ENCODE measurements at regions not wholly inside any gene's neighbourhood (a gene's known extent, or its start where the extent isn't known, plus 50 kb on each side); places are given as distances from the start of the nearest gene placed in this dataset.

- Mint-ChIP-seq H3K4me3 (no peak overlapping the region), H3K36me3 (no peaks in the 10 kb centered on the region), H3K27ac (no peak overlapping the region), H3K9me3 (peaks cover 0 to 5% (median 2%) of the 10 kb centered on the region in 8 donors), H3K27me3 (no peaks in the 10 kb centered on the region), H3K4me1 (no peaks in the 10 kb centered on the region)
- Histone ChIP-seq H3K27ac (ENCODE audit: low read depth, low read length) (no peak overlapping the region), H3K36me3 (ENCODE audit: insufficient read depth, low read length) (no peaks in the 10 kb centered on the region), H3K9me3 (ENCODE audit: control insufficient read depth in 1 of 2, low read length in 2 of 2) (no peaks in the 10 kb centered on the region), H3K27me3 (ENCODE audit: insufficient read depth, low read length) (no peaks in the 10 kb centered on the region), H3K4me3 (ENCODE audit: low read length in 2 of 2) (no peak overlapping the region), H3K4me1 (ENCODE audit: insufficient read depth, low read length) (no peaks in the 10 kb centered on the region)
- intact Hi-C loops (cut with micrococcal nuclease), result no loop called here
- ChIA-PET POLR2A (ENCODE audit: partially characterized antibody) (no interaction called here), CTCF (ENCODE audit: partially characterized antibody) (no interaction called here)
- no peak for DNase-seq
These were observed 410.5 kb upstream of the MEIS1 start for GRCh38 chr2:66024391-66024790.

GRCh38 chr2:66021296-66021695, 413.6 kb upstream of the MEIS1 start:
- Histone ChIP-seq H3K36me3 (ENCODE audit: insufficient read depth, low read length) (no peaks in the 10 kb centered on the region), H3K9me3 (ENCODE audit: control insufficient read depth in 1 of 2, low read length in 2 of 2) (no peaks in the 10 kb centered on the region), H3K4me3 (ENCODE audit: low read length in 2 of 2) (no peak overlapping the region), H3K27me3 (ENCODE audit: insufficient read depth, low read length) (no peaks in the 10 kb centered on the region), H3K4me1 (ENCODE audit: insufficient read depth, low read length) (no peaks in the 10 kb centered on the region), H3K27ac (ENCODE audit: low read depth, low read length) (no peak overlapping the region)
- ChIA-PET CTCF (ENCODE audit: partially characterized antibody) (no interaction called here), POLR2A (ENCODE audit: partially characterized antibody) (no interaction called here)
- Mint-ChIP-seq H3K9me3 (peaks cover 0 to 4% (median 3%) of the 10 kb centered on the region in 8 donors), H3K27ac (no peak overlapping the region), H3K4me3 (no peak overlapping the region), H3K36me3 (no peaks in the 10 kb centered on the region), H3K27me3 (no peaks in the 10 kb centered on the region), H3K4me1 (no peaks in the 10 kb centered on the region)
- intact Hi-C loops (cut with micrococcal nuclease), result no loop called here
- DNase-seq, result no peak

- Mint-ChIP-seq H3K4me3 (no peak overlapping the region), H3K27me3 (no peaks in the 10 kb centered on the region), H3K27ac (no peak overlapping the region), H3K36me3 (no peaks in the 10 kb centered on the region), H3K4me1 (no peaks in the 10 kb centered on the region), H3K9me3 (peaks cover 0 to 4% (median 3%) of the 10 kb centered on the region in 8 donors)
- no peak for DNase-seq
- Histone ChIP-seq H3K27me3 (ENCODE audit: insufficient read depth, low read length) (no peaks in the 10 kb centered on the region), H3K4me3 (ENCODE audit: low read length in 2 of 2) (no peak overlapping the region), H3K4me1 (ENCODE audit: insufficient read depth, low read length) (no peaks in the 10 kb centered on the region), H3K36me3 (ENCODE audit: insufficient read depth, low read length) (no peaks in the 10 kb centered on the region), H3K9me3 (ENCODE audit: control insufficient read depth in 1 of 2, low read length in 2 of 2) (no peaks in the 10 kb centered on the region), H3K27ac (ENCODE audit: low read depth, low read length) (no peak overlapping the region)
- POLR2A ChIA-PET (ENCODE audit: partially characterized antibody), result no interaction called here
- CTCF ChIA-PET (ENCODE audit: partially characterized antibody), result no interaction called here
- intact Hi-C loops (cut with micrococcal nuclease), result no loop called here
These were observed 417.2 kb upstream of the MEIS1 start for GRCh38 chr2:66017763-66018162.

- H3K27ac Mint-ChIP-seq, result no peak overlapping the region
- intact Hi-C loops (cut with micrococcal nuclease), result no loop called here
- DNase-seq, result no peak
- Histone ChIP-seq H3K4me1 (ENCODE audit: insufficient read depth, low read length) (no peaks in the 10 kb centered on the region), H3K9me3 (ENCODE audit: control insufficient read depth in 1 of 2, low read length in 2 of 2) (no peaks in the 10 kb centered on the region), H3K4me3 (ENCODE audit: low read length in 2 of 2) (no peak overlapping the region), H3K27me3 (ENCODE audit: insufficient read depth, low read length) (no peaks in the 10 kb centered on the region), H3K36me3 (ENCODE audit: insufficient read depth, low read length) (no peaks in the 10 kb centered on the region), H3K27ac (ENCODE audit: low read depth, low read length) (no peak overlapping the region)
- no peak overlapping the region for H3K4me3 Mint-ChIP-seq
- peaks cover 0 to 2% of the 10 kb centered on the region in 2 donors for H3K27me3 Mint-ChIP-seq
- H3K9me3 Mint-ChIP-seq, result peaks cover 0 to 6% (median 3%) of the 10 kb centered on the region in 8 donors
- ChIA-PET CTCF (ENCODE audit: partially characterized antibody) (interaction anchor here (1.3 kb wide), 1 partner anchor 13 kb away, joined by 3 read pairs; no protein-coding TSS in a partner anchor), POLR2A (ENCODE audit: partially characterized antibody) (no interaction called here)
- no peaks in the 10 kb centered on the region for H3K4me1 Mint-ChIP-seq
- no peaks in the 10 kb centered on the region for H3K36me3 Mint-ChIP-seq
These were observed 420.5 kb upstream of the MEIS1 start for GRCh38 chr2:66014450-66014849.

GRCh38 chr2:66013456-66013855, 421.5 kb upstream of the MEIS1 start:
- H3K27me3 ChIP-seq (ENCODE audit: insufficient read depth, low read length), result no peaks in the 10 kb centered on the region
- H3K4me1 Mint-ChIP-seq, result no peaks in the 10 kb centered on the region
- ChIA-PET CTCF (ENCODE audit: partially characterized antibody) (interaction anchor here (1.3 kb wide), 1 partner anchor 12 kb away, joined by 3 read pairs; no protein-coding TSS in a partner anchor), POLR2A (ENCODE audit: partially characterized antibody) (no interaction called here)
- H3K4me3 Mint-ChIP-seq, result no peak overlapping the region
- H3K36me3 Mint-ChIP-seq, result no peaks in the 10 kb centered on the region
- H3K36me3 ChIP-seq (ENCODE audit: insufficient read depth, low read length), result no peaks in the 10 kb centered on the region
- DNase-seq, result no peak
- no peaks in the 10 kb centered on the region for H3K9me3 ChIP-seq (ENCODE audit: control insufficient read depth in 1 of 2, low read length in 2 of 2)
- no peaks in the 10 kb centered on the region for H3K4me1 ChIP-seq (ENCODE audit: insufficient read depth, low read length)
- no peak overlapping the region for H3K4me3 ChIP-seq (ENCODE audit: low read length in 2 of 2)
- peaks cover 0 to 6% (median 3%) of the 10 kb centered on the region in 8 donors for H3K9me3 Mint-ChIP-seq
- no peak overlapping the region for H3K27ac Mint-ChIP-seq
- intact Hi-C loops (cut with micrococcal nuclease), result no loop called here
- peaks cover 0 to 2% of the 10 kb centered on the region in 2 donors for H3K27me3 Mint-ChIP-seq
- H3K27ac ChIP-seq (ENCODE audit: low read depth, low read length), result no peak overlapping the region

- Mint-ChIP-seq H3K36me3 (no peaks in the 10 kb centered on the region), H3K9me3 (peaks cover 0 to 8% (median 2%) of the 10 kb centered on the region in 8 donors), H3K27ac (peak overlapping the region in 1 of 7 donors; percentile 48), H3K4me1 (no peaks in the 10 kb centered on the region), H3K27me3 (peaks cover 0 to 2% of the 10 kb centered on the region in 2 donors), H3K4me3 (no peak overlapping the region)
- ChIA-PET POLR2A (ENCODE audit: partially characterized antibody) (no interaction called here), CTCF (ENCODE audit: partially characterized antibody) (no interaction called here)
- intact Hi-C loops (cut with micrococcal nuclease), result no loop called here
- DNase-seq, result no peak
- H3K4me3 ChIP-seq (ENCODE audit: low read length in 2 of 2), result no peak overlapping the region
- H3K36me3 ChIP-seq (ENCODE audit: insufficient read depth, low read length), result no peaks in the 10 kb centered on the region
- no peaks in the 10 kb centered on the region for H3K9me3 ChIP-seq (ENCODE audit: control insufficient read depth in 1 of 2, low read length in 2 of 2)
- H3K4me1 ChIP-seq (ENCODE audit: insufficient read depth, low read length), result no peaks in the 10 kb centered on the region
- H3K27me3 ChIP-seq (ENCODE audit: insufficient read depth, low read length), result no peaks in the 10 kb centered on the region
- H3K27ac ChIP-seq (ENCODE audit: low read depth, low read length), result no peak overlapping the region
These were observed 431.0 kb upstream of the MEIS1 start for GRCh38 chr2:66003931-66004330.

GRCh38 chr2:66001538-66001937, 433.4 kb upstream of the MEIS1 start:
- H3K27me3 ChIP-seq (ENCODE audit: insufficient read depth, low read length), result no peaks in the 10 kb centered on the region
- H3K4me3 ChIP-seq (ENCODE audit: low read length in 2 of 2), result no peak overlapping the region
- no peaks in the 10 kb centered on the region for H3K4me1 ChIP-seq (ENCODE audit: insufficient read depth, low read length)
- intact Hi-C loops (cut with micrococcal nuclease), result no loop called here
- CTCF ChIA-PET (ENCODE audit: partially characterized antibody), result interaction anchor here (0.8 kb wide), 1 partner anchor 12 kb away, joined by 3 read pairs; no protein-coding TSS in a partner anchor
- Mint-ChIP-seq H3K4me1 (no peaks in the 10 kb centered on the region), H3K27ac (no peak overlapping the region), H3K4me3 (no peak overlapping the region), H3K36me3 (no peaks in the 10 kb centered on the region), H3K27me3 (peaks cover 0 to 2% of the 10 kb centered on the region in 2 donors), H3K9me3 (peaks cover 0 to 8% (median 3%) of the 10 kb centered on the region in 8 donors)
- no peak for DNase-seq
- POLR2A ChIA-PET (ENCODE audit: partially characterized antibody), result no interaction called here
- H3K36me3 ChIP-seq (ENCODE audit: insufficient read depth, low read length), result no peaks in the 10 kb centered on the region
- no peak overlapping the region for H3K27ac ChIP-seq (ENCODE audit: low read depth, low read length)
- H3K9me3 ChIP-seq (ENCODE audit: control insufficient read depth in 1 of 2, low read length in 2 of 2), result no peaks in the 10 kb centered on the region

GRCh38 chr2:66000901-66001300, 434.0 kb upstream of the MEIS1 start:
- H3K27ac ChIP-seq (ENCODE audit: low read depth, low read length), result no peak overlapping the region
- H3K4me1 Mint-ChIP-seq, result no peaks in the 10 kb centered on the region
- intact Hi-C loops (cut with micrococcal nuclease), result no loop called here
- H3K36me3 Mint-ChIP-seq, result no peaks in the 10 kb centered on the region
- ChIA-PET POLR2A (ENCODE audit: partially characterized antibody) (no interaction called here), CTCF (ENCODE audit: partially characterized antibody) (no interaction called here)
- no peaks in the 10 kb centered on the region for H3K4me1 ChIP-seq (ENCODE audit: insufficient read depth, low read length)
- no peaks in the 10 kb centered on the region for H3K9me3 ChIP-seq (ENCODE audit: control insufficient read depth in 1 of 2, low read length in 2 of 2)
- H3K9me3 Mint-ChIP-seq, result peaks cover 0 to 8% (median 3%) of the 10 kb centered on the region in 8 donors
- no peaks in the 10 kb centered on the region for H3K36me3 ChIP-seq (ENCODE audit: insufficient read depth, low read length)
- H3K4me3 ChIP-seq (ENCODE audit: low read length in 2 of 2), result no peak overlapping the region
- no peak for DNase-seq
- no peaks in the 10 kb centered on the region for H3K27me3 ChIP-seq (ENCODE audit: insufficient read depth, low read length)
- no peak overlapping the region for H3K4me3 Mint-ChIP-seq
- H3K27me3 Mint-ChIP-seq, result peaks cover 0 to 2% of the 10 kb centered on the region in 2 donors
- H3K27ac Mint-ChIP-seq, result no peak overlapping the region

Measured in CD4-positive, alpha-beta memory T cell (primary cell).